ENCODE measurements at regions not wholly inside any gene's neighbourhood (a gene's known extent, or its start where the extent isn't known, plus 50 kb on each side); places are given as distances from the start of the nearest gene placed in this dataset.

DNA sequence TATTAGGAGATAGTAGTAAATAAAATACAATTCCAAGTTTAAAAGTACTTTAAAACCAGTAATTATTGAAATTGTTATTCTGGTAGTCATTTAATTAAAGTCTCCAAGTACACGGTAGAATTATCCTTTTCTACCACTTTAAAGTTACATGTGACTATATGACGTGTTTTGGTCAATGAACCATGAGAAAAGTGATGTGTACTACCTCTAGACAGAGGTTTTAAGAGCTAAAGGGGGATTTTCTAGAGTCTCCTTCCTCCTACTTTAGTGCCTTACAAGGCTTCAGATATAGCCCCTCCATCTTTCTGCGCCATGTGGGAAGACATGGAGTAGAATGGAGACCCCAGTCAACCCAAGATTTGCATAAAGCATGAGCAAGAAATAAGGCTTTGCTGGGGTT, 2296.6 kb upstream of the AGA start:
- no peak for TF ChIP-seq ZNF274 (IDR thresholded peaks at IDR 0.05; ENCODE audit: low read depth, low read length)
- no peak for TF ChIP-seq YY1 (IDR thresholded peaks at IDR 0.05; ENCODE audit: insufficient read depth, insufficient read length)
- TF ChIP-seq SUZ12 (IDR thresholded peaks at IDR 0.05; ENCODE audit: extremely low read depth, insufficient read depth, insufficient read length) = no peak

Data from NT2/D1 (cell line).